ENCODE measurements at regions not wholly inside any gene's neighbourhood (a gene's known extent, or its start where the extent isn't known, plus 50 kb on each side); places are given as distances from the start of the nearest gene placed in this dataset.
A peak's percentile ranks its signal among the peaks of the same experiment; 100 is the strongest.

DNA sequence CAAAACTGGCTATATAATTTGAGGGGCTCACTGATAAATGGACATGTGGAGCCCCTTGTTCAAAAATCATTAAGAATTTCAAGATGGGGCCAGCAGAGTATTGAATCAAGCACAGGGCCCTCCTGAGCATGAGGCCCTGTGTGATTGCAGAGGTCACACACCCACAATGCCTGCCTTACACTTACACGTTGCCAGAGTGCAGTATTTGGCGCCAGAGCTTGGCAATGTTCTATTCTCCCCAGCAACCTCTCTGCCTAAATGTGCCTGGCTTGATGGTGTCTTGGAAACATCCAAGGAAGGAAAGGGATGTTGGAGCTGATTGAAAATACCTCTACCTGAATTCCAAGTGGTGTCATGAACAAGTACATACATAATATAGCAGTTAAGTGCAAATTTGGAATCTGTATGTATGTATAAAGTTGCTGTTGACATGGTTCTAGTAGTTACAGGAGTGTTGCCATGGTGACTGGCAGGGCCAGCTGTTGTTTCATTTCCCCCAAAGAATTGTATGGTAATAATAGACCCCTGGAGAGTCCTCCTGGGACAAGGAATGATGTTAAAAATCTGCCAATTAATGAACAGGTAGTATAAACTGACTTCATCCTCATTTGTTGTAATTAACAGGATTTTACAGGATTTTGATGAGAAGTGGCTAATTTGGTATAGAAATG is 205.7 kb upstream of the NAV2 start:
- no peak overlapping the region for H3K4me3 ChIP-seq
- H3K9ac ChIP-seq (ENCODE audit: insufficient read depth in 1 of 2, low read length in 2 of 2) = no peak overlapping the region
- no peak for ATAC-seq (ENCODE audit: insufficient read depth, low FRiP score)
- H3K4me1 ChIP-seq (ENCODE audit: control insufficient read depth in 5 of 5, insufficient read depth in 5 of 5, low read length in 5 of 5) = peaks cover 0 to 19% (median 6%) of the 10 kb centered on the region in 5 donors
- H3K27ac ChIP-seq (ENCODE audit: low read depth in 1 of 2, low read length in 1 of 2) = no peak overlapping the region
- no peaks in the 10 kb centered on the region for H3K36me3 ChIP-seq (ENCODE audit: control insufficient read depth in 4 of 4, insufficient read depth in 4 of 4, low read length in 4 of 4)
- H3K9me3 ChIP-seq (ENCODE audit: control insufficient read depth in 4 of 4, insufficient read depth in 3 of 4, low read length in 3 of 4) = peaks cover 0 to 2% (median 0%) of the 10 kb centered on the region in 4 donors
- H3K27me3 ChIP-seq (ENCODE audit: control insufficient read depth in 3 of 3, insufficient read depth in 3 of 3, low read length in 2 of 3) = peaks cover 0 to 18% (median 5%) of the 10 kb centered on the region in 3 donors
- DNase-seq = peak in 1 of 3 donors; percentile 41
- TF ChIP-seq, protein P1, sequence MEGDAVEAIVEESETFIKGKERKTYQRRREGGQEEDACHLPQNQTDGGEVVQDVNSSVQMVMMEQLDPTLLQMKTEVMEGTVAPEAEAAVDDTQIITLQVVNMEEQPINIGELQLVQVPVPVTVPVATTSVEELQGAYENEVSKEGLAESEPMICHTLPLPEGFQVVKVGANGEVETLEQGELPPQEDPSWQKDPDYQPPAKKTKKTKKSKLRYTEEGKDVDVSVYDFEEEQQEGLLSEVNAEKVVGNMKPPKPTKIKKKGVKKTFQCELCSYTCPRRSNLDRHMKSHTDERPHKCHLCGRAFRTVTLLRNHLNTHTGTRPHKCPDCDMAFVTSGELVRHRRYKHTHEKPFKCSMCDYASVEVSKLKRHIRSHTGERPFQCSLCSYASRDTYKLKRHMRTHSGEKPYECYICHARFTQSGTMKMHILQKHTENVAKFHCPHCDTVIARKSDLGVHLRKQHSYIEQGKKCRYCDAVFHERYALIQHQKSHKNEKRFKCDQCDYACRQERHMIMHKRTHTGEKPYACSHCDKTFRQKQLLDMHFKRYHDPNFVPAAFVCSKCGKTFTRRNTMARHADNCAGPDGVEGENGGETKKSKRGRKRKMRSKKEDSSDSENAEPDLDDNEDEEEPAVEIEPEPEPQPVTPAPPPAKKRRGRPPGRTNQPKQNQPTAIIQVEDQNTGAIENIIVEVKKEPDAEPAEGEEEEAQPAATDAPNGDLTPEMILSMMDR (IDR thresholded peaks at IDR 0.05; ENCODE audit: control extremely low read depth, extremely low read depth) = no peak
- WGBS, 2 donors = 80 to 81% methylated on average over 2 of the region's 2 CpGs

DNA sequence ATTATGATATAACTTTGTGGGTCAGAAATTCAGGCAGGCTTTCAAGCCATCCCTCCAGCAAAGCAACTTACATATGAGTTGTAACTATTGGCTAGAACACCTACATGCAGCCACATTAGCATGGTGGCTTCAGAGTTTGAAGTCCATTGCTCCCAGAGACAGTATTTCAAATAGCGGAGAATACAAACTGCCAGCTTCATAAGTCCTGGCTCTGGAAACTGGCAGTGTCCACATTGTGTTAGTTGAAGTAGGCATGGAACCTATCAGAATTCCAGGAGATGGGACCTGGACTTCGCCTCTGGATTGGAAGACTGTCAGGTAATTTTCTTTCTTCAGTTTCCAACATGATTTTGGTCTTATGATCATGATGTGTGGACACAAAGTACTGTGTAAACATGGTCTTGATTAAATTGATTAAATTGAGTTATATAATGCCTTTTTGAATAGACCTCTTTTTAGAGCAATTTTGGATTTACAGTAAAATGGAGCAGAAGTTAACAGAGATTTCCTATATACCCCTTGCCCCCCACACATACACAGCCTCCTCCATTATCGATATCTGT is 209.9 kb upstream of the NAV2 start:
- H3K27ac ChIP-seq (ENCODE audit: low read depth in 1 of 2, low read length in 1 of 2) = no peak overlapping the region
- no peaks in the 10 kb centered on the region for H3K36me3 ChIP-seq (ENCODE audit: control insufficient read depth in 4 of 4, insufficient read depth in 4 of 4, low read length in 4 of 4)
- H3K4me3 ChIP-seq = no peak overlapping the region
- ATAC-seq (ENCODE audit: insufficient read depth, low FRiP score) (no peak), DNase-seq (no peak)
- TF ChIP-seq, protein P1 (IDR thresholded peaks at IDR 0.05; ENCODE audit: control extremely low read depth, extremely low read depth) = no peak
- peaks cover 0 to 3% (median 0%) of the 10 kb centered on the region in 5 donors for H3K4me1 ChIP-seq (ENCODE audit: control insufficient read depth in 5 of 5, insufficient read depth in 5 of 5, low read length in 5 of 5)
- peaks cover 0 to 11% (median 4%) of the 10 kb centered on the region in 3 donors for H3K27me3 ChIP-seq (ENCODE audit: control insufficient read depth in 3 of 3, insufficient read depth in 3 of 3, low read length in 2 of 3)
- no peak overlapping the region for H3K9ac ChIP-seq (ENCODE audit: insufficient read depth in 1 of 2, low read length in 2 of 2)
- 92 to 95% methylated on average over 3 of the region's 3 CpGs for WGBS, 2 donors
- H3K9me3 ChIP-seq (ENCODE audit: control insufficient read depth in 4 of 4, insufficient read depth in 3 of 4, low read length in 3 of 4) = no peaks in the 10 kb centered on the region

DNA sequence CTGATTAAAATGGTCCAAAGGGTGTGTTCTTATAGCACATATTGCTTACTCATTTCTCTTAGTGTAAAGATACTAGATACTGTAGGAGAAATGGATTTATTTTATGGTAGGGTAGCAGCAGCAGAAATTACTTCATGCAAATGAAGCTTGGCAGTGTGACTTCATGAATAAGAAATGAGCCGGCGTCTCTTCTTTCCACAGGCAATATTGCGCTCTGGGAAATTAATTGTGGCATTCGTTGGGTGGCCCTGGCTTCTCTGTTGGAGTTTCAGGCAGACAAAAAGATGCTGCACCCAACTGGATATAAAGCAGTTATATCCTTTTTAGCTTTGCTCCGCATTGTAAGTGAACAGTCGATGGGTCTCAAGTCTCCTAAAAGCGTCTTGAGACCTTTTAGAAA is 211.0 kb upstream of the NAV2 start:
- Histone ChIP-seq H3K9ac (ENCODE audit: insufficient read depth in 1 of 2, low read length in 2 of 2) (no peak overlapping the region), H3K9me3 (ENCODE audit: control insufficient read depth in 4 of 4, insufficient read depth in 3 of 4, low read length in 3 of 4) (no peaks in the 10 kb centered on the region), H3K4me1 (ENCODE audit: control insufficient read depth in 5 of 5, insufficient read depth in 5 of 5, low read length in 5 of 5) (peaks cover 0 to 3% (median 0%) of the 10 kb centered on the region in 5 donors), H3K27ac (ENCODE audit: low read depth in 1 of 2, low read length in 1 of 2) (no peak overlapping the region), H3K4me3 (no peak overlapping the region), H3K36me3 (ENCODE audit: control insufficient read depth in 4 of 4, insufficient read depth in 4 of 4, low read length in 4 of 4) (no peaks in the 10 kb centered on the region), H3K27me3 (ENCODE audit: control insufficient read depth in 3 of 3, insufficient read depth in 3 of 3, low read length in 2 of 3) (peaks cover 0 to 4% (median 3%) of the 10 kb centered on the region in 3 donors)
- TF ChIP-seq, protein P1 (IDR thresholded peaks at IDR 0.05; ENCODE audit: control extremely low read depth, extremely low read depth) = no peak
- DNase-seq = no peak
- no peak for ATAC-seq (ENCODE audit: insufficient read depth, low FRiP score)
- 78 to 87% methylated on average over 7 of the region's 7 CpGs for WGBS, 2 donors

Measured in lung (tissue), 11 donors.